GM12872 (cell line): ENCODE measurements at regions not wholly inside any gene's neighbourhood (a gene's known extent, or its start where the extent isn't known, plus 50 kb on each side); places are given as distances from the start of the nearest gene placed in this dataset.

Source experiments
- CTCF ChIP-seq: IDR thresholded peaks from 3 replicates; pipeline ENCODE4 v1.5.1; 2011; ENCODE audit warnings: low read depth, mild to moderate bottlenecking, low read length, moderate library complexity; ENCODE audit not compliant: insufficient read depth

GRCh38 chr6:128759901-128760300 lies 123.0 kb upstream of the LAMA2 start:
- TF ChIP-seq CTCF: no peak

- TF ChIP-seq CTCF: no peak
Measured at GRCh38 chr6:128759447-128759846, 123.5 kb upstream of the LAMA2 start.

- TF ChIP-seq CTCF: no peak
Measured at GRCh38 chr6:128757961-128758360, 125.0 kb upstream of the LAMA2 start.

- no peak for TF ChIP-seq CTCF
Measured at GRCh38 chr6:128754658-128755256, 128.2 kb upstream of the LAMA2 start.

GRCh38 chr6:128743974-128744765 lies 138.8 kb upstream of the LAMA2 start:
- no peak for TF ChIP-seq CTCF

- no peak for TF ChIP-seq CTCF
Measured at GRCh38 chr6:128742900-128743299, 140.0 kb upstream of the LAMA2 start.

GRCh38 chr6:128740951-128741350 lies 142.0 kb upstream of the LAMA2 start:
- TF ChIP-seq CTCF: no peak
